ENCODE measurements at regions not wholly inside any gene's neighbourhood (a gene's known extent, or its start where the extent isn't known, plus 50 kb on each side); places are given as distances from the start of the nearest gene placed in this dataset.

DNA sequence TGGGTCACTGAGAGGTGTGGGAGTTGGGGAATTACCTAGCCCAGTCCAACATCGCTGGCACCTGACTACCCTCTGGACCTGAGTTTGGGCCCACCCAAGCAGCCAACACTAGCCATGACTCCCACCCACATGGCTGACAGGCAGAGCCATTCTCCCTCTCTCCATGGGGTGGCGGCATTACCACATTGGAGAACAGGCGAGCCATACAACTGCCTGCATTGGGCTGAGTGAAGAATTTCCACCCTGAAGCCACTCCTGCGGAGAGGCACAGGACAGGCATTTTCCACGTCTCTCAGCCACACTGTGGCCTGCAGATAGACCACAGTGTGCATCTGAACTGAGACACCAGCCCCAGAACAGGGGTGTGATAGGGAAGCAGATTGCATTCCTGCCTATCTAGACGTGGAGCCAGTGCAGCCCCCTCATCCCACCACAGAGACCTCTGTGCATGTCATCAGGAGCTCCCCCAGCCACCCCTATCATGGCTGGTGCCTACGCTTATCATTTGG lies 58.2 kb upstream of the ANTXRL start:
- TF ChIP-seq, protein P1, sequence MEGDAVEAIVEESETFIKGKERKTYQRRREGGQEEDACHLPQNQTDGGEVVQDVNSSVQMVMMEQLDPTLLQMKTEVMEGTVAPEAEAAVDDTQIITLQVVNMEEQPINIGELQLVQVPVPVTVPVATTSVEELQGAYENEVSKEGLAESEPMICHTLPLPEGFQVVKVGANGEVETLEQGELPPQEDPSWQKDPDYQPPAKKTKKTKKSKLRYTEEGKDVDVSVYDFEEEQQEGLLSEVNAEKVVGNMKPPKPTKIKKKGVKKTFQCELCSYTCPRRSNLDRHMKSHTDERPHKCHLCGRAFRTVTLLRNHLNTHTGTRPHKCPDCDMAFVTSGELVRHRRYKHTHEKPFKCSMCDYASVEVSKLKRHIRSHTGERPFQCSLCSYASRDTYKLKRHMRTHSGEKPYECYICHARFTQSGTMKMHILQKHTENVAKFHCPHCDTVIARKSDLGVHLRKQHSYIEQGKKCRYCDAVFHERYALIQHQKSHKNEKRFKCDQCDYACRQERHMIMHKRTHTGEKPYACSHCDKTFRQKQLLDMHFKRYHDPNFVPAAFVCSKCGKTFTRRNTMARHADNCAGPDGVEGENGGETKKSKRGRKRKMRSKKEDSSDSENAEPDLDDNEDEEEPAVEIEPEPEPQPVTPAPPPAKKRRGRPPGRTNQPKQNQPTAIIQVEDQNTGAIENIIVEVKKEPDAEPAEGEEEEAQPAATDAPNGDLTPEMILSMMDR (conservative IDR thresholded peaks at IDR 0.05) = peak; percentile 87
- no peak for TF ChIP-seq EZH2 (IDR thresholded peaks at IDR 0.05; ENCODE audit: low read depth)

Measured in PC-9 (cell line).